HG03457 (cell line): ENCODE measurements at regions not wholly inside any gene's neighbourhood (a gene's known extent, or its start where the extent isn't known, plus 50 kb on each side); places are given as distances from the start of the nearest gene placed in this dataset.

Experiments used
- ATAC-seq: cut with Tn5 transposase; IDR thresholded peaks from one replicate; pipeline ENCODE4 v1.9.1; 2021; ENCODE audit warnings: moderate number of reproducible peaks; ENCODE audit not compliant: unreplicated experiment

DNA sequence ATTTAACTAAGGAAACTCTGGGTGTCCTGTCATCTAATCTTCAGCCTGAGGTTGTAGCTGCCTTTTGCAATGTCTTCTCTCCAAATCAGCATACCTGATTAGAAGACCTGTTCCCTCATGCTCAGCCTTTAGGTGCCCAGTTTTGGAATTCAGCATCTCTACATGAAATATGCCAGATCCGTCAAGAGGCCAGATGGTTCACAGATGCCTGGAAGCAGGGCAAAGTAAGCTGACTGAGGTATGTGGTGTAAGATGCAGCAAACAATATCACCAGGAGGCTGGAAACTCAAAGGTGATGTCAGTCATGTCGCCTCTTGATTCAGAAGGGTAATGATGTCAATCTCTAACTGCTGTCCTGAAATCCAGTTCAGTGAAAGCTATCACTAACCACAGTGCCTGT, 324.4 kb downstream of the PRELID2 start:
- ATAC-seq: no peak

DNA sequence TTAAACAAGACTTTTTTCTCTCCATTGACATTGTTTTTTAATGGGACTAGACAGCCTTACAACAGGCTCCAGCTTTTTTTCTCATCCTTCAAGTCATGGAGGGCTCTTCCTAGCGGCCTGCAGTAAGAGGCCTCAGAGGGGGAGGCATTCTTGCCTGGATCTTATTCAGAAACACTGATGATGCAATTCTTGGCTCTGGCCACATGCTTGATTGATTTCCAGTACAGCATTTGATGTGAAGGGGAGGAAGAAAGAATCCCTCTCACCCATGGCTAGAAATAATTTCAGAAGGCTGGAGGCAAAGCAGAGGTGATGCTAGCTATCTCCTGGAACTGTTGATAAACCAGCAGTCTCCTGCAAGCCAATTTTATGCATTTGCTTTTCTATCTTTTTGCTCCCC, 324.8 kb downstream of the PRELID2 start:
- ATAC-seq: no peak

DNA sequence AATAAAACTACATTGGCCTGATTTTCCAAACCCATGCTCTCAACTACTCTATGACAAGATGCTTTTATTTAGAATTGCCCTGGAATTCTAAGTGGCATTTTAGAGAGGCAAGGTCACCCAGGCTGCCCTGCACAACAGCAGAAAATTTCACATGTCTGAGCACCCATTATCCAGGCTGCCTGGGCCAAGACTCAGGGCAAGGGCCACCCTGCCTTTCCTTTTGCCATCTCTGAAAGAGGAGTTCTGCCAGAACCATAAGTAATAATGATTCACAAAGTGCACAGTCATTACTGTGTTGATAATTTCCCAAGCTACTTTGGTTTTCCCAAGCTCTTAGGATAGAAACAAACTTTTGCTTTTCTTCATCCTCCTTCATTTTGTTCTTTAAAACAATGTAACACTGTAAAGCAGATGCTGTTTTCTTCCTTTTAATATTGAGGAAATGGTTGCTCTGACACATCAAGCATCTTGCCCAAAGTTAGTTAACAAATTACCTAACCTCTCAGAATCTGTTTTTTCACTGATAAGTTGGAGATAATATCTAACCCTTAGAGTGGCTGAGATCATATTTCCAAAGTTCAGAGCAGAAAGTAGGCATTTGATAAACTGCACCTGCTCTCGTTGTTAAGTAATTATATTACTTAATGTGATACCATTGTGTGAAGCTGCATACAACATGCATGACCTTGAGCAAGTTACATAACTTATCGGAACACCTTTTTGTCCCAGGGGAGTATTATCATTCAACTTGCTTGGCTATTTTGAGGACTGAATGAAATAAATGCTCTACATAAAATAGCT, 325.6 kb downstream of the PRELID2 start:
- ATAC-seq: no peak

DNA sequence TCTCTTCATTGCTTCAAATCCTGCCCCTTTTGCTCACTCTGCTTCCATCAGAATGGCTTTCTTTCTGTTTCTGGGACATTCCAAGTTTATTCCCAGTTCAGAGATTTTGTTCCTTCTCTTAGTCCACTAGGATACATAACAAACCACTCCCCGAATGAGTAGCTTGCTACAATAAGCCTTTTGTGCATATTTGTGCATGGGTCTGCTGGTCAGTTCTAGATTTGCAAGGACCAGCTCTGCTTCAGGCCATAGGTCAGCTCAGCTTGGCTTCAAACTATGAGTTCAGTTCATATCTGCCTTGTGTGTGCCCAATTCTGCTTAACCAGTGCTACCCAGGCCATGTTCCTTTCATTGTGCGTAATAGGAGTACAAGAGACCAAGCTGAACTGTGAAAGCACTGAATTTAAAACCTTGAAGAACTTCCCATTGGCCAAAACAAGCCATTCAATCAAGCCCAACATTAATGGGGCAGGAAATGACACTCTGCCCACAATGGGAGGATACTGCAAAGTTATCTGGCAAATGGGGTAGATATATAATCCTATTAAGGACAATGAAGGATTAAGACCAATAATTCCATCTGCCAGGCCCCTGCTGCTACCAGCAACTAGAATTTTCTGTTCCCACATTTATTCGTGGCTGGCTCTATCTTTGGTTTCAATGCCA, 328.8 kb downstream of the PRELID2 start:
- ATAC-seq: no peak

GRCh38 chr5:145502906-145503305, 332.2 kb downstream of the PRELID2 start:
- no peak for ATAC-seq

GRCh38 chr5:145500710-145501109, 334.4 kb downstream of the PRELID2 start:
- no peak for ATAC-seq

- no peak for ATAC-seq
Measured at GRCh38 chr5:145499483-145499882, 335.7 kb downstream of the PRELID2 start.

DNA sequence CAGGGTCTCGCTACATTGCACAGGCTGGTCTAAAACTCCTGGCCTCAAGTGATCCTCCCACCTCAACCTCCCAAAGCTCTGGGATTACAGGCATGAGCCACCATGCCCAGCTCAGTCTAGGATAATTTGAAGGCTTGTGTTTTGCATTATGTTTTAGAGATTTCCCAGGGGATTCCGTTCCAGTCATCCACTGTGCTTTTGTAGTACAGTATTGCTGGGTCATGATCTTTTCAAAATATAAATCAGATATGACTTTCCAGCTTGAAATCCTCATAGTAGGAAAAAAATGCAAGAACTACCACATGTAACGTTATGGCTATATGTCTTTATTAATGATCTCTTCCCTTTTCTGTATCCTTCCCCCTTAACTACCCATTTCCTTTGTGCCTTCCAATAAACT, 338.1 kb downstream of the PRELID2 start:
- no peak for ATAC-seq

DNA sequence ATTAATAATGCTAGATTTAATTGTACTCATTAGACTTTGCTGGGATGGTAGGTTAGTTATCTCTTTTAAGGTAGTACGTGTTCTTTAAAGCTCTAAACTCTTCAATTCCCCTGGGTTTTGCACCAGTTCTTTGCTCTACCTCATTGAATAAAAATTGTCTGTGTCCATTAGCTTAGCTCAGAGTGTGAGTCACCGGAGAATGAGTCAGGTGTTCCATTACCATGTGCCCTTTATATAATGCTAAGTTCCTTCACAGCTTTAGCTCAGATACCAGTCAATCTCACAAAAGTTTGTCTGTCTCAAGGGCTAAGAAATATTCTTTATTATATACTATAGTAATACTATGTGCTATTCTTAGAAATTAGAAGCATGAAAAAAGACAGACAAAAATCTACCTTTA, 339.4 kb downstream of the PRELID2 start:
- no peak for ATAC-seq

DNA sequence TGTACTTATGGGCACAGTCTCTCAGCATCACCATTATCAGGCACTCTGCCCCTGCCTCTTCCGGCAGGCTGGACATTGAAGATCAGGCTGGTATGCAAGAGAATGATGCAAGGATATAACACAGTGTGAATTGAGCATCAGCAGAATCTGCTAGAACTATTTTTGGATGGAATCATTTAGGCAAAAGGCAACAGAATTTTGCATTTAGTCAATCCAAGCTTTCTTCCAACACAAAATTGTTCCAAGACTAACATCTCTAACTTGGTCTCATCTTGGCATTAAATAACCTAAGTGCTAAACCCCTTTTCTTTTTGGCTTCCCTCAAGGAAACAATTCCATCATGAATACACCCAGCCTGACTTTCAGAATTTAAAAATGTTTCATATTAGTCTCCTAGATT, 339.9 kb downstream of the PRELID2 start:
- ATAC-seq: no peak

DNA sequence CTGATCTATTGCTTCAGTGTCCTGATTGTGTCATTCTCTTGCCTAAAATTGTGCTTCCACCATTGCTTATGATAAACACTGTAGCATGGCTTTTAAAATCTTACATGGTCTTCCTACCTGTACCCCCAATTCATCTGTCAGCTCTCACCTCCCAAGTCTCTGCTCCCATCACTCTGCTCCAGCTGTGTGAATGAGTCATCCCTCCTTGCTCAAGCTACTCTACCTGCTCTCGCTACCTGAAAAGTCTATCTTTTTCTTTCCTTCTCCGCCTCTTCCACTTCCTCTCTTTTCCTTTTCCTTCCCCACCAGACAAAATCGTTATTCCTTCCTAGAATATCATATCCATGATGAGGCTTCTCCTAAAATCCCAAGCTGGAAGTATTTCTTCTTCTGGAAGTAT, 341.7 kb downstream of the PRELID2 start:
- no peak for ATAC-seq

DNA sequence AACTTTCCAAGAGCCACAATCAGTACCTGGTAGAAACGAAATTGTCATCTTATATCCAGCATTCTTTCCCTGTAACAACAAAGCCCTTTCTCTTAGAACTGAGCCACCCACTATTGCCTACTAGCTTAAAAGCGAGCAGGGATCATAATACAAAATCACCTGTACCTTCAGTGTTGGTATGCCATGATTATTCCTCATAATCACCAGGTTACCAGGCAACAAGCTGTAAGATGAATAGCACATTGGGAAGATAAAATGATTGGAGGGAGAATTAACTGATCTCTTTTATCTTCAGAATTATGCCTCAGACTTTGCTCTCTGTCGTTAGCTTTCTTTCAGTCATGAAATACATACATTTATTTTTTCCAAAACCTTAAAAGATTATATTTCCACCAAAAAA, 345.6 kb downstream of the PRELID2 start:
- no peak for ATAC-seq

DNA sequence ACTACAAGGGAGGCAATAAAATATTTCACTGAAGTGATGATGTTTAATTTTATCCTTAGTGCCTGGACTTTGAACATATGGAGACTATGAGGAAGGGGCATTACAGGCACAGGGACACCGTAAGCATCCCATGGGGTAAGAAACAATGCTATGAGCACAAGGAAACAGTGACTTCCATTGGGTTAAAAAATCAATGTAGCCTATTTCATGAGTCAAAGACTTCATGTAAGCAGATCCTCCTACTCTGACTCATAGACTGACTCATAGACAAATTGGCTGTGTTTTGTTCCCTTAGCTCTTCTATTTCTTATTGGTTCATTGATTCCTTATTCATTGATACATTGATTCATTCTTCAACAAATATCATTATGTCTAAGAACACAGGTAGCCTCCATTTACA, 351.0 kb downstream of the PRELID2 start:
- no peak for ATAC-seq

GRCh38 chr5:145483212-145483611, 351.9 kb downstream of the PRELID2 start:
- ATAC-seq: no peak

GRCh38 chr5:145479857-145480256, 355.3 kb downstream of the PRELID2 start:
- ATAC-seq: no peak

- no peak for ATAC-seq
Measured at GRCh38 chr5:145479271-145479670, 355.9 kb downstream of the PRELID2 start.

DNA sequence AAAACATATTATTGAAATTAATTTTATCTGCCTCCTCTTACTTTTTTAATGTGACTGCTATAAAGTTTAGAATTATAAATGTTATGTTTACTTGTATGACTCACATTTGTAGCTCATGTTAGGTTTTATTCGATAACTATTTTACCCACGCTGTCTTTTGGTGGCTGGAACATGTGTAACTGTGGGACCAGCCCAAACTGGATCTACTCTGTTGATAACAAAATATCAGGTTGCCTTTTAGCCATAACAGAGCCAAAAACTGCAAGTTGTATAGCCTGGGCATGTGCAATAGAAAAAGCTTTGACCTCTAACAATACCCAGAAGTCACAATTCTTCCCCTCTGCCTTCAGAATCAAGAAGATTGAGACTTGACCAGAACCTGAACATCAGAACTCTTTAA, 356.5 kb downstream of the PRELID2 start:
- no peak for ATAC-seq

GRCh38 chr5:145473042-145473642, 362.0 kb downstream of the PRELID2 start:
- ATAC-seq: no peak

DNA sequence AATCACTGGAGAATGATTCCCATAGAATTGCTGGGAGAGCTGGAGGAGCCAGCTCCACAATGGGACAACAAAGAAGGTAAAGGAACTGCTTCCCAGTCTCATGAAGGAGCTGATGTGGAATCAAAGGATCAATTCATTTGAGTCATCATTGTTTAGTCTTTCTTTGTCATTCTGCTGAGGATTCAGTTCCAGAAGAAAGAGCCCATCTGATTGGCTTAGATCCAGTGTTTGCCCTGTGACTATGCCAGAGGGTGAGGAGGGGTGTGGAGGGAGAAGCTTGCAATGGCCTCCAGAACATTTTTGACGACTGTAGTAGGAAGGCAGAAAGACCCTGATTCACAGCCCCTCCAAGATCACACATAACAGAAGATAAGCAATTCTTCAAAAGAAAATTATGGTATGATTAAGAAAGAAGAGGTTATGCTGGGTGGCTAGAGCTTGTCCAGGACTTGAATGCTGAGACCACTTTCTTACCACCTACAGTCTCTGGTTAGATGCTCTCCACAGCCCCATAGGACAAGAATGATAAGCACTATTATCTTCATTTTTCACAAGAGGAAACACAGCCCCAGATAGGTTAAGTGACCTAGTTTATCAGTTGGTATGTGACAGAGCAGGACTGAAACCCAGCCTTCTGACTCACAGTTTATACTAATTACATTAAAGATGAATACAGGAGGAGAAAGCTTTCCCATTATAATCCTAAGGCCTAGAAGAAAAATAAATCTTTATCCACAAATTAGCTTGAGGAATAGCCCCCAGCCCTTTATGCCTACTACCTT, 363.1 kb downstream of the PRELID2 start:
- ATAC-seq: no peak

DNA sequence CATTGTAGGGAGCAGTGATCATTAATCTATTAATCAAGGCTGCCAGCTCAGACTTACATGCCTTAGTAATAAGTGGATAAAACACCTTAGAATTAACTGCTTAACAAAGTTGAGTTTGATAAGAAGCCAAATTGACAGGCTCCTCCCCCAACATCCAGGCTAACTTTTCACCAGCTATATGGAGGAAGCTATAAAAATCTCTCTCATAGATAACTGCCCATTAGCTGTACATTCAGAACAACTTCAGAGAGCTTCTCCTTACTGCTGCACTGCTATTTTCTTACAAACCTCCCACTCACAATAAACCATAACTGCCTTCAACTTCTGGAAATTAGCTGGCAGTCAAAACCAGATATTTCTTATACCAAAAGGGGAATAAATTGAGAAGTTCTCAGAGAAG, 364.1 kb downstream of the PRELID2 start:
- ATAC-seq: no peak

GRCh38 chr5:145470396-145470979, 364.7 kb downstream of the PRELID2 start:
- ATAC-seq: no peak
